ENCODE measurements at regions not wholly inside any gene's neighbourhood (a gene's known extent, or its start where the extent isn't known, plus 50 kb on each side); places are given as distances from the start of the nearest gene placed in this dataset.

DNA sequence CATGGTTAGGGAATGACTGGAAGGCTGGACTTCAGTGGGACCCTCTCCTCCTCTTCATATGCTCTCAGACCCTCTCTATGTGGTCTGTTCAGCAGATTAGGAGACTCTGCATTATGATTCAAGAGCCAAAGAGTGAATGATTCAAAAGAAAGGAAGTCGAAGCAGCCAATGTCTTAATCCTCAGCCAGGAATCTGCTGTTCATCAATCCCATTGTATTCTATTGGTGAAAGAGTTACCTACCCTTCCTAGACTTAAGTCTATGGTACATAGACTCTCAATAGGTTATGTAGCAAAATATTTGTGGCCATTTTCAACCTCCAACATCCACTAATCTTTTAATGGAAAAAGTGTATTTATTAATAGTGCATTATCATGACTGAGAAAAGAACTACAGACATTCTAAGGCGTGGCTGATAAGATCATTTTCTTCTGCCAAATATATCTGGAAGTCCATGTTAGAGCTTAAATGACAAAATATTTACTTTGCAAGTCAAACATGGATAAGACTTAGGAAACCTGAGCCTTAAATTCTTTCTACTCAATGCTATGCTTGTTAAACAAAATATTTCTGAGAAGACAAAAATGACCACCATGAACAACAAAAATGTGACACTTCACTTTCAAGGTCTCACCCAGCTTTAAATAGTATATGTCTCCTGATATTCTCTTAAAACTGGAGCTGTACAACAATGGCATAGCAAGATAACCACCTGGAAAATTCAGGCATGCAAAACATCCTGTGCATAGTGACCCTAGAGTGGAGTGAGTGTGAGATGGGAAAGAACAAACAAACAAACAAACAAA is 1100.6 kb downstream of the GALC start:
- TF ChIP-seq, protein P1, sequence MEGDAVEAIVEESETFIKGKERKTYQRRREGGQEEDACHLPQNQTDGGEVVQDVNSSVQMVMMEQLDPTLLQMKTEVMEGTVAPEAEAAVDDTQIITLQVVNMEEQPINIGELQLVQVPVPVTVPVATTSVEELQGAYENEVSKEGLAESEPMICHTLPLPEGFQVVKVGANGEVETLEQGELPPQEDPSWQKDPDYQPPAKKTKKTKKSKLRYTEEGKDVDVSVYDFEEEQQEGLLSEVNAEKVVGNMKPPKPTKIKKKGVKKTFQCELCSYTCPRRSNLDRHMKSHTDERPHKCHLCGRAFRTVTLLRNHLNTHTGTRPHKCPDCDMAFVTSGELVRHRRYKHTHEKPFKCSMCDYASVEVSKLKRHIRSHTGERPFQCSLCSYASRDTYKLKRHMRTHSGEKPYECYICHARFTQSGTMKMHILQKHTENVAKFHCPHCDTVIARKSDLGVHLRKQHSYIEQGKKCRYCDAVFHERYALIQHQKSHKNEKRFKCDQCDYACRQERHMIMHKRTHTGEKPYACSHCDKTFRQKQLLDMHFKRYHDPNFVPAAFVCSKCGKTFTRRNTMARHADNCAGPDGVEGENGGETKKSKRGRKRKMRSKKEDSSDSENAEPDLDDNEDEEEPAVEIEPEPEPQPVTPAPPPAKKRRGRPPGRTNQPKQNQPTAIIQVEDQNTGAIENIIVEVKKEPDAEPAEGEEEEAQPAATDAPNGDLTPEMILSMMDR (IDR thresholded peaks at IDR 0.05; ENCODE audit: low read depth, low read length): no peak
- no peak for DNase-seq (ENCODE audit: low read depth, low spot score)
- Histone ChIP-seq H3K27ac (ENCODE audit: low read depth, low read length) (no peak overlapping the region), H3K4me3 (ENCODE audit: low read depth, low read length) (no peak overlapping the region), H3K9me3 (ENCODE audit: control insufficient read depth, insufficient read depth, low read length) (no peaks in the 10 kb centered on the region), H3K27me3 (ENCODE audit: control insufficient read depth, insufficient read depth, low read length) (no peaks in the 10 kb centered on the region)
- POLR2A ChIA-PET: no interaction called here
- CTCF ChIA-PET: no interaction called here

DNA sequence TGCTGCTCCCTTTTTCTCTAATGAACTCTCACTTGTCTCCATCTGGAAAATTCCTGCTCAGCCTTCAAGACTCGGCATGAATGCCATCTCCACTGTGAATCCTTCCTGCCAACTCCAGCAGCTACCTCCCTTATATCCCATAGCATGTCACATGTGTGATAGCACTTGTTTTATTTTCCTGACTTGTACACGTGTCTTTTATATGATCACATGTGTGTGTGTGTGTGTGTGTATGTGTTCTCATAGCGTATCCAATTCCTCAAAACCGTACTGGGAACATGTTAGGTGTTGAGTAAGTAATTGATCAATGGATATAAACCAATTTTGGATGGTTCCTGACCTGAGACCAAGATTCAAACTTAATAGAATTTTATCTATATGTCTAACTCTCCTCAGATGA is 1107.7 kb downstream of the GALC start:
- TF ChIP-seq, protein P1 (IDR thresholded peaks at IDR 0.05; ENCODE audit: low read depth, low read length): no peak
- DNase-seq (ENCODE audit: low read depth, low spot score): no peak

DNA sequence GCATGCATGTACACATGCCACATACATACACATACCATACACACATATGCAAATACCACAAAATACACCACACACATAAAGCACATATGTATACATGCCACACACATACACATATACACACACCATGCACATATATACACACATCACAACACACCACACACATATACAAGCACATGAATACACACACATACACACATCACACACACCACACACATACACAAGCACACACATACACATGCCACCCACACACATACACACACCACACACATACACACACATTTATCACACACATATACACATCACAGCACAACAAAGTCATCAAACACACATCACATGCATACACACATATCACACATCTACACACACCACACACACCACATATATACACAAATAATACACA is 1108.5 kb downstream of the GALC start:
- ChIA-PET CTCF (no interaction called here), POLR2A (no interaction called here)
- Histone ChIP-seq H3K27ac (ENCODE audit: low read depth, low read length) (no peak overlapping the region), H3K27me3 (ENCODE audit: control insufficient read depth, insufficient read depth, low read length) (no peaks in the 10 kb centered on the region), H3K4me3 (ENCODE audit: low read depth, low read length) (no peak overlapping the region), H3K9me3 (ENCODE audit: control insufficient read depth, insufficient read depth, low read length) (no peaks in the 10 kb centered on the region)
- DNase-seq (ENCODE audit: low read depth, low spot score): no peak
- TF ChIP-seq, protein P1 (IDR thresholded peaks at IDR 0.05; ENCODE audit: low read depth, low read length): no peak

More for the DNA sequence above, 1107.7 kb downstream of the GALC start:
- H3K9me3 ChIP-seq (ENCODE audit: control insufficient read depth, insufficient read depth, low read length): no peaks in the 10 kb centered on the region
- CTCF ChIA-PET: no interaction called here
- no peak overlapping the region for H3K4me3 ChIP-seq (ENCODE audit: low read depth, low read length)
- H3K27ac ChIP-seq (ENCODE audit: low read depth, low read length): no peak overlapping the region
- no peaks in the 10 kb centered on the region for H3K27me3 ChIP-seq (ENCODE audit: control insufficient read depth, insufficient read depth, low read length)
- POLR2A ChIA-PET: no interaction called here

DNA sequence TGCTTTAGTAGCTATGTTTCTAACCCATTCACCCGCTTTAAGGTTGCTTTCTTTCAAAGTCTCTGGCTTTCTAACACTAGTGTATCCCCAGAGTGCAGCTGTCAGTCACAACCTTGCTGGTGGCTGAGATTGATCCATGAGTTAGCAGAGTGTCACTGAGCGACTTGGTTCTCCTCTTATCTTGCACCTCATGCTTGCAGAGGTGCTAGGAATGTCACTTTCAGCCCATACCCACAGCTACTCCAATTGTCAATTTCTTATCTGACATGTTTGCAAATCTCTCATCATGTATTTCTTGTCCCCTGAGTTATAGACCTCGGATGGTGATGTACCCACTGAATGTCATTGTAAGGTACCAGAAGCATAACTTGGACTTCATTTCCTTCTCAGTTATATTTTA is 1110.2 kb downstream of the GALC start:
- TF ChIP-seq, protein P1 (IDR thresholded peaks at IDR 0.05; ENCODE audit: low read depth, low read length): no peak
- no peak overlapping the region for H3K4me3 ChIP-seq (ENCODE audit: low read depth, low read length)
- no peaks in the 10 kb centered on the region for H3K27me3 ChIP-seq (ENCODE audit: control insufficient read depth, insufficient read depth, low read length)
- no peak for DNase-seq (ENCODE audit: low read depth, low spot score)
- no peaks in the 10 kb centered on the region for H3K9me3 ChIP-seq (ENCODE audit: control insufficient read depth, insufficient read depth, low read length)
- H3K27ac ChIP-seq (ENCODE audit: low read depth, low read length): no peak overlapping the region
- ChIA-PET CTCF (no interaction called here), POLR2A (no interaction called here)

DNA sequence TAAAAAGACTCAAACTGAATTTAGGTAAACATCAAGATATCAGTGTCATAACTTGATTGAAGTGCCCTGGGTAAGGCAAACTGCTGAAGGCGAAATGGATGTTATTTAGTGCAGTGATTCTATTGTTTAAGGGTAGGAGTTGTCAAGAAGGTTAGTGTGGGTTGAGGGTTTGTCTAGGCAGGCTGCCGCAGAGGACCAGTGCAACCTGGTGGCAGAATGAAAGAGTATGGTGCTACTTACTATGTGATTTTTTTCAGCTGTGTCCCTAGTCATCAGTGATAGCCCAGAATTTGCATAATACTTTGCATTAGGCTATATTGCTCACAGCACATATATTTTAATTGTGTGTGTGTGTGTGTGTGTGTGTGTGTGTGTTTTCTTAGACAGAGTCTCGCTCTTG is 1127.0 kb downstream of the GALC start:
- ChIA-PET CTCF (no interaction called here), POLR2A (no interaction called here)

More for the DNA sequence above, 1127.0 kb downstream of the GALC start:
- no peak overlapping the region for H3K27ac ChIP-seq (ENCODE audit: low read depth, low read length)
- H3K9me3 ChIP-seq (ENCODE audit: control insufficient read depth, insufficient read depth, low read length): peaks cover 2% of the 10 kb centered on the region; the same call in 1 of the 2 replicates
- no peaks in the 10 kb centered on the region for H3K27me3 ChIP-seq (ENCODE audit: control insufficient read depth, insufficient read depth, low read length)
- H3K4me3 ChIP-seq (ENCODE audit: low read depth, low read length): no peak overlapping the region
- no peak for DNase-seq (ENCODE audit: low read depth, low spot score)
- TF ChIP-seq, protein P1 (IDR thresholded peaks at IDR 0.05; ENCODE audit: low read depth, low read length): no peak

All from AG04450 (cell line).